HCT116 (cell line): ENCODE measurements at regions not wholly inside any gene's neighbourhood (a gene's known extent, or its start where the extent isn't known, plus 50 kb on each side); places are given as distances from the start of the nearest gene placed in this dataset.

Source experiments
- ATAC-seq: fragments of 200-7000 bp; cut with Tn5 transposase; 2 replicates; pipeline ENCODE4 v1.9.1; 2020; ENCODE audit warnings: mild to moderate bottlenecking, moderate library complexity
- BruUV-seq: library from RNA; stranded (reverse); fragments of 400-500 nt; replicated peaks from 2 replicates; lab custom pipeline; 2021; lab: Mats Ljungman, UMichigan
- CTCF ChIA-PET: fragments of 300-600 bp; sonication (Branson Sonifier 250); formaldehyde crosslinking; loops from one replicate; lab custom pipeline; 2021; ENCODE audit warnings: antibody characterized with exemption; lab: Charles Lee
- POLR2A ChIA-PET: fragments of 300-600, 350-600 bp; sonication (Branson Sonifier 250); formaldehyde crosslinking; loops from one replicate; lab custom pipeline; 2021; ENCODE audit warnings: antibody characterized with exemption; lab: Charles Lee
- RAD21 ChIA-PET, 2 experiments: fragments of 300-600 bp; sonication (Branson Sonifier 250); formaldehyde crosslinking; loops; one replicate each; lab custom pipeline; 2023; ENCODE audit warnings: low total read pairs in 2 of 2; ENCODE audit not compliant: uncharacterized antibody in 2 of 2, unreplicated experiment in 2 of 2, low non-redundant PET in 1 of 2; lab: Charles Lee
- DNase-seq: peaks from one replicate; pipeline ENCODE4 v3.0.0-alpha.2; 2010; ENCODE audit warnings: low read depth, low spot score
- H2AFZ ChIP-seq: fragments of 200-600 bp; shearing (Covaris generic), sonication (generic); 2 replicates; pipeline ENCODE4 v1.6.1; 2017; ENCODE audit warnings: low read depth, mixed run types, mixed read lengths, antibody characterized with exemption, low read length; ENCODE audit not compliant: poor library complexity, severe bottlenecking
- H3K27ac ChIP-seq: 2 replicates; pipeline ENCODE4 v1.5.1; 2012; ENCODE audit warnings: low read depth, low read length
- H3K27me3 ChIP-seq: fragments of 200-600 bp; sonication (generic); 2 replicates; pipeline ENCODE4 v1.6.1; 2016; ENCODE audit warnings: mixed run types, low read length, mixed read lengths; ENCODE audit not compliant: insufficient read depth
- H3K36me3 ChIP-seq, 2 experiments: fragments of 200-500 bp in 1 of 2; fragments of 200-600 bp in 1 of 2; sonication (Bioruptor generic) in 1 of 2; sonication (generic) in 1 of 2; 2 replicates each; pipeline versions ENCODE4 v1.5.1 to v1.6.1; 2014 to 2016; ENCODE audit warnings: low read length in 2 of 2, inconsistent platforms in 1 of 2, mixed read lengths in 1 of 2, mixed run types in 1 of 2; ENCODE audit not compliant: insufficient read depth in 2 of 2, control insufficient read depth in 1 of 2
- H3K4me1 ChIP-seq, 2 experiments: fragments of 200-600 bp in 1 of 2; sonication (generic) in 1 of 2; 2 replicates each; pipeline versions ENCODE4 v1.5.1 to v1.6.1; 2012 to 2017; ENCODE audit warnings: low read length in 2 of 2, inconsistent platforms in 1 of 2, mild to moderate bottlenecking in 1 of 2, mixed read lengths in 1 of 2, mixed run types in 1 of 2, moderate library complexity in 1 of 2; ENCODE audit not compliant: insufficient read depth in 2 of 2, control insufficient read depth in 1 of 2
- H3K4me2 ChIP-seq: fragments of 200-600 bp; sonication (generic); 2 replicates; pipeline ENCODE4 v1.6.1; 2017; ENCODE audit warnings: mixed run types, low read length, mixed read lengths
- H3K4me3 ChIP-seq, 2 experiments: fragments of 200-600 bp in 1 of 2; sonication (generic) in 1 of 2; replicated peaks in 1 of 2; 2 replicates each; pipeline ENCODE4 v1.5.1; 2011 to 2016; ENCODE audit warnings: low read length in 2 of 2, control low read depth in 1 of 2, low read depth in 1 of 2, mild to moderate bottlenecking in 1 of 2, mixed read lengths in 1 of 2, mixed run types in 1 of 2
- H3K79me2 ChIP-seq: fragments of 200-600 bp; sonication (generic); 2 replicates; pipeline ENCODE4 v1.6.1; 2017; ENCODE audit warnings: mild to moderate bottlenecking, mixed run types, low read length, moderate library complexity, mixed read lengths; ENCODE audit not compliant: insufficient read depth
- H3K9ac ChIP-seq: fragments of 200-600 bp; sonication (generic); 2 replicates; pipeline ENCODE4 v1.6.1; 2016; ENCODE audit warnings: low read length, mixed read lengths
- H3K9me2 ChIP-seq: fragments of 200-600 bp; sonication (generic), shearing (Covaris generic); 2 replicates; pipeline ENCODE4 v1.6.1; 2017; ENCODE audit warnings: mixed run types, mild to moderate bottlenecking, moderate library complexity; ENCODE audit not compliant: insufficient read depth
- H3K9me3 ChIP-seq, 2 experiments: fragments of 200-500 bp in 1 of 2; fragments of 200-600 bp in 1 of 2; sonication (Bioruptor generic) in 1 of 2; sonication (generic) in 1 of 2; 2 replicates each; pipeline ENCODE4 v1.6.1; 2014 to 2017; ENCODE audit warnings: low read length in 2 of 2, mixed read lengths in 2 of 2, inconsistent platforms in 1 of 2, low read depth in 1 of 2, mild to moderate bottlenecking in 1 of 2, mixed run types in 1 of 2, moderate library complexity in 1 of 2; ENCODE audit not compliant: control insufficient read depth in 1 of 2, insufficient read depth in 1 of 2
- H4K20me1 ChIP-seq: fragments of 200-600 bp; sonication (generic), shearing (Covaris generic); 2 replicates; pipeline ENCODE4 v1.6.1; 2017; ENCODE audit warnings: mixed run types, mild to moderate bottlenecking, moderate library complexity; ENCODE audit not compliant: insufficient read depth
- ELF1 ChIP-seq: IDR thresholded peaks from 2 replicates; pipeline ENCODE4 v1.6.1; 2012; ENCODE audit warnings: low read depth, borderline replicate concordance
- EZH2 ChIP-seq: fragments of 200-600 bp; sonication (generic); IDR thresholded peaks from 2 replicates; pipeline ENCODE4 v1.6.1; 2017; ENCODE audit warnings: antibody characterized with exemption, mixed run types
- EZH2phosphoT487 ChIP-seq: fragments of 200-600 bp; IDR thresholded peaks from 2 replicates; pipeline ENCODE4 v1.6.1; 2018; ENCODE audit warnings: antibody characterized with exemption, borderline replicate concordance
- FOSL1 ChIP-seq: IDR thresholded peaks from 2 replicates; pipeline ENCODE4 v1.6.1; 2012; ENCODE audit warnings: low read depth
- JUND ChIP-seq: IDR thresholded peaks from 2 replicates; pipeline ENCODE4 v1.6.1; 2012
- RAD21 ChIP-seq: IDR thresholded peaks from 2 replicates; pipeline ENCODE4 v1.6.1; 2012; ENCODE audit warnings: low read depth, mild to moderate bottlenecking
- SP1 ChIP-seq: IDR thresholded peaks from 2 replicates; pipeline ENCODE4 v1.6.1; 2012; ENCODE audit warnings: low read depth
- ZFX ChIP-seq: fragments of 450-650 bp; IDR thresholded peaks from 2 replicates; pipeline ENCODE4 v1.6.1; 2017
- intact Hi-C: fragments of 100-400 bp; cut with micrococcal nuclease; formaldehyde crosslinking; loops from 2 replicates; pipeline ENCODE4 v1.10.0; 2022
- TF ChIP-seq, protein P1 (sequence below), 3 experiments: fragments of 200-600 bp in 1 of 3; sonication (generic) in 1 of 3; IDR thresholded peaks in 2 of 3; conservative IDR thresholded peaks in 1 of 3; 2 replicates each; pipeline ENCODE4 v1.5.1; 2012 to 2017; ENCODE audit warnings: low read depth in 2 of 3, low read length in 2 of 3, antibody characterized with exemption in 1 of 3, borderline replicate concordance in 1 of 3, control low read depth in 1 of 3, mild to moderate bottlenecking in 1 of 3, mixed read lengths in 1 of 3, mixed run types in 1 of 3, moderate library complexity in 1 of 3; ENCODE audit not compliant: insufficient read depth in 1 of 3
- TF ChIP-seq, protein P2 (sequence below): IDR thresholded peaks from 2 replicates; pipeline ENCODE4 v1.6.1; 2012; ENCODE audit warnings: low read depth

DNA sequence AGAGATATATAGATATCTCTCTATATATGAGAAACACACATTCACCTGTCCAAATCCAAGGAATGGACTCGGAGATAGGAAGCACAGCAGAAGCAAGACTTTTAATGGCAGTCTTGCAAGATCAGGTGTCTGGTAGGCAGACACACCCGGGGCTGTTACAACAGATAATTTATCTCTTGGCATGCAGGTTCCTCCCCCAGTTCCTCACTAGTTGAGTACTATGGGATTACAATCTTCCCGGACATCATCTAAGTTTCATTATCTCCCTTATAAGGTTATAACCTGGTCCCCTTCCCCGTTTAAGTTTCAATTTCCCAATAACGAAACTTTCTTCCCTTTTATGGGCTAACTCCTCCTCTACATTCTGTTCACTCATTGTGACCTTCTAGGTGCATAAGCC, 399.3 kb downstream of the PPP1R3A start:
- Histone ChIP-seq H3K9ac (no peak overlapping the region), H3K4me3 (no peak overlapping the region), H2AFZ (no peak overlapping the region), H3K79me2 (no peaks in the 10 kb centered on the region), H3K9me3 (no peaks in the 10 kb centered on the region), H3K36me3 (no peaks in the 10 kb centered on the region), H3K4me2 (no peak overlapping the region), H3K4me1 (no peaks in the 10 kb centered on the region), H3K27ac (no peak overlapping the region), H3K27me3 (no peaks in the 10 kb centered on the region), H3K9me2 (no peaks in the 10 kb centered on the region), H4K20me1 (no peaks in the 10 kb centered on the region)
- intact Hi-C loops = no loop called here
- POLR2A ChIA-PET = no interaction called here
- ATAC-seq = no peak
- no peak for DNase-seq
- RAD21 ChIA-PET = no interaction called here
- TF ChIP-seq EZH2phosphoT487 (no peak), SP1 (no peak), FOSL1 (no peak)
- TF ChIP-seq, protein P1, sequence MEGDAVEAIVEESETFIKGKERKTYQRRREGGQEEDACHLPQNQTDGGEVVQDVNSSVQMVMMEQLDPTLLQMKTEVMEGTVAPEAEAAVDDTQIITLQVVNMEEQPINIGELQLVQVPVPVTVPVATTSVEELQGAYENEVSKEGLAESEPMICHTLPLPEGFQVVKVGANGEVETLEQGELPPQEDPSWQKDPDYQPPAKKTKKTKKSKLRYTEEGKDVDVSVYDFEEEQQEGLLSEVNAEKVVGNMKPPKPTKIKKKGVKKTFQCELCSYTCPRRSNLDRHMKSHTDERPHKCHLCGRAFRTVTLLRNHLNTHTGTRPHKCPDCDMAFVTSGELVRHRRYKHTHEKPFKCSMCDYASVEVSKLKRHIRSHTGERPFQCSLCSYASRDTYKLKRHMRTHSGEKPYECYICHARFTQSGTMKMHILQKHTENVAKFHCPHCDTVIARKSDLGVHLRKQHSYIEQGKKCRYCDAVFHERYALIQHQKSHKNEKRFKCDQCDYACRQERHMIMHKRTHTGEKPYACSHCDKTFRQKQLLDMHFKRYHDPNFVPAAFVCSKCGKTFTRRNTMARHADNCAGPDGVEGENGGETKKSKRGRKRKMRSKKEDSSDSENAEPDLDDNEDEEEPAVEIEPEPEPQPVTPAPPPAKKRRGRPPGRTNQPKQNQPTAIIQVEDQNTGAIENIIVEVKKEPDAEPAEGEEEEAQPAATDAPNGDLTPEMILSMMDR (IDR thresholded peaks at IDR 0.05 in 2 of 3, conservative IDR thresholded peaks at IDR 0.05 in 1 of 3; ENCODE audit: borderline replicate concordance in 1 of 3, insufficient read depth in 1 of 3, low read depth in 2 of 3, low read length in 2 of 3) = no peak
- CTCF ChIA-PET = no interaction called here
- BruUV-seq = no TSS peak

DNA sequence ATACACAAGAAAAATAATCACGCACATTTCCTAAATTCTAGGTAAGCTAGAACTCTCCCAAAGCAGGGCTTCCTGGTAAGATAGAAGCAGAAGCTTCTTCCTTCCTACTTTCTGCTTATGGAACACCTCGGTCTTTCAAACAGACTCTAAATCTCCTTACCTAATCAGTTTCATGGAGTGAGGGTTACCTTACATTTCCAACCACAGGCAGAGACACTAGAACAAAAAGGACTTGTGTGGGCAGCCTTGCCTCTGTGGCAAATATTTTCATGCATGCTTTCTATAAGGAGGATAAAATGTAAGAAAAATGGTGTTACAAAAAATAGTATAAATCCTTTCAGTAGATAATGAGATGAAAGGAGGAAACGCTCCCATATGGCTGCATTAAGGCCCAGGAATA, 386.3 kb upstream of the SMIM30 start:
- RAD21 ChIA-PET = no interaction called here
- TF ChIP-seq JUND = no peak
- no peak for TF ChIP-seq ZFX
- TF ChIP-seq EZH2 = no peak
- no peak for TF ChIP-seq ELF1
- TF ChIP-seq, protein P1 (IDR thresholded peaks at IDR 0.05 in 2 of 3, conservative IDR thresholded peaks at IDR 0.05 in 1 of 3; ENCODE audit: borderline replicate concordance in 1 of 3, insufficient read depth in 1 of 3, low read depth in 2 of 3, low read length in 2 of 3) = no peak
- TF ChIP-seq EZH2phosphoT487 = no peak
- TF ChIP-seq RAD21 = no peak
- TF ChIP-seq, protein P2, sequence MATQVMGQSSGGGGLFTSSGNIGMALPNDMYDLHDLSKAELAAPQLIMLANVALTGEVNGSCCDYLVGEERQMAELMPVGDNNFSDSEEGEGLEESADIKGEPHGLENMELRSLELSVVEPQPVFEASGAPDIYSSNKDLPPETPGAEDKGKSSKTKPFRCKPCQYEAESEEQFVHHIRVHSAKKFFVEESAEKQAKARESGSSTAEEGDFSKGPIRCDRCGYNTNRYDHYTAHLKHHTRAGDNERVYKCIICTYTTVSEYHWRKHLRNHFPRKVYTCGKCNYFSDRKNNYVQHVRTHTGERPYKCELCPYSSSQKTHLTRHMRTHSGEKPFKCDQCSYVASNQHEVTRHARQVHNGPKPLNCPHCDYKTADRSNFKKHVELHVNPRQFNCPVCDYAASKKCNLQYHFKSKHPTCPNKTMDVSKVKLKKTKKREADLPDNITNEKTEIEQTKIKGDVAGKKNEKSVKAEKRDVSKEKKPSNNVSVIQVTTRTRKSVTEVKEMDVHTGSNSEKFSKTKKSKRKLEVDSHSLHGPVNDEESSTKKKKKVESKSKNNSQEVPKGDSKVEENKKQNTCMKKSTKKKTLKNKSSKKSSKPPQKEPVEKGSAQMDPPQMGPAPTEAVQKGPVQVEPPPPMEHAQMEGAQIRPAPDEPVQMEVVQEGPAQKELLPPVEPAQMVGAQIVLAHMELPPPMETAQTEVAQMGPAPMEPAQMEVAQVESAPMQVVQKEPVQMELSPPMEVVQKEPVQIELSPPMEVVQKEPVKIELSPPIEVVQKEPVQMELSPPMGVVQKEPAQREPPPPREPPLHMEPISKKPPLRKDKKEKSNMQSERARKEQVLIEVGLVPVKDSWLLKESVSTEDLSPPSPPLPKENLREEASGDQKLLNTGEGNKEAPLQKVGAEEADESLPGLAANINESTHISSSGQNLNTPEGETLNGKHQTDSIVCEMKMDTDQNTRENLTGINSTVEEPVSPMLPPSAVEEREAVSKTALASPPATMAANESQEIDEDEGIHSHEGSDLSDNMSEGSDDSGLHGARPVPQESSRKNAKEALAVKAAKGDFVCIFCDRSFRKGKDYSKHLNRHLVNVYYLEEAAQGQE = no peak
- Histone ChIP-seq H3K36me3 (no peaks in the 10 kb centered on the region), H3K9me2 (no peaks in the 10 kb centered on the region), H2AFZ (no peak overlapping the region), H3K27ac (no peak overlapping the region), H3K9ac (no peak overlapping the region), H4K20me1 (no peaks in the 10 kb centered on the region), H3K27me3 (no peaks in the 10 kb centered on the region), H3K79me2 (no peaks in the 10 kb centered on the region), H3K9me3 (no peaks in the 10 kb centered on the region), H3K4me1 (no peaks in the 10 kb centered on the region), H3K4me2 (no peak overlapping the region), H3K4me3 (no peak overlapping the region)
- no peak for DNase-seq
- POLR2A ChIA-PET = no interaction called here
- CTCF ChIA-PET = no interaction called here
- BruUV-seq = no TSS peak
- ATAC-seq = no peak
- intact Hi-C loops = no loop called here
